Fibroblast of lung (primary cell): ENCODE measurements at regions not wholly inside any gene's neighbourhood (a gene's known extent, or its start where the extent isn't known, plus 50 kb on each side); places are given as distances from the start of the nearest gene placed in this dataset.

Experiments
- DNase-seq, 2 donors: peaks; one replicate each; pipeline versions ENCODE4 v3.0.0 to v3.0.0-alpha.2; 2010; ENCODE audit warnings: low read depth in 2 of 2
- H2AFZ ChIP-seq: 2 replicates; pipeline ENCODE4 v1.5.1; 2012; ENCODE audit warnings: low read length, control low read depth, inconsistent platforms
- H3K27ac ChIP-seq: 2 replicates; pipeline ENCODE4 v1.5.1; 2011; ENCODE audit warnings: low read length, control low read depth; ENCODE audit not compliant: insufficient read depth
- H3K27me3 ChIP-seq: 2 replicates; pipeline ENCODE4 v1.5.1; 2011; ENCODE audit warnings: mild to moderate bottlenecking, low read length; ENCODE audit not compliant: control insufficient read depth, insufficient read depth
- H3K36me3 ChIP-seq: 2 replicates; pipeline ENCODE4 v1.5.1; 2011; ENCODE audit warnings: low read length; ENCODE audit not compliant: control insufficient read depth, insufficient read depth
- H3K4me1 ChIP-seq: 2 replicates; pipeline ENCODE4 v1.5.1; 2011; ENCODE audit warnings: low read length; ENCODE audit not compliant: control insufficient read depth, insufficient read depth; ENCODE audit errors: extremely low read depth
- H3K4me2 ChIP-seq: 2 replicates; pipeline ENCODE4 v1.5.1; 2011; ENCODE audit warnings: low read length, control low read depth; ENCODE audit not compliant: insufficient read depth; ENCODE audit errors: extremely low read depth
- H3K4me3 ChIP-seq, 4 experiments: fragments of 200-600 bp in 1 of 4; sonication (generic) in 1 of 4; replicated peaks in 1 of 4; 2 replicates each; pipeline ENCODE4 v1.5.1; 2011 to 2016; ENCODE audit warnings: low read length in 4 of 4, low read depth in 3 of 4, mild to moderate bottlenecking in 3 of 4, control low read depth in 2 of 4, inconsistent platforms in 1 of 4, mixed read lengths in 1 of 4; ENCODE audit not compliant: insufficient read depth in 1 of 4; ENCODE audit errors: control extremely low read depth in 1 of 4
- H3K79me2 ChIP-seq: 2 replicates; pipeline ENCODE4 v1.5.1; 2012; ENCODE audit warnings: mild to moderate bottlenecking, low read length, inconsistent platforms; ENCODE audit not compliant: control insufficient read depth, insufficient read depth
- H3K9ac ChIP-seq: 2 replicates; pipeline ENCODE4 v1.5.1; 2011; ENCODE audit warnings: mild to moderate bottlenecking, low read length, control low read depth; ENCODE audit not compliant: insufficient read depth
- H3K9me3 ChIP-seq: 2 replicates; pipeline ENCODE4 v1.5.1; 2012; ENCODE audit warnings: low read depth, low read length; ENCODE audit not compliant: control insufficient read depth, insufficient read depth
- H4K20me1 ChIP-seq: 2 replicates; pipeline ENCODE4 v1.5.1; 2011; ENCODE audit warnings: low read length; ENCODE audit not compliant: control insufficient read depth, insufficient read depth; ENCODE audit errors: extremely low read depth
- EZH2 ChIP-seq: IDR thresholded peaks from 2 replicates; pipeline ENCODE4 v1.5.1; 2012; ENCODE audit warnings: low read length, control low read depth, mild to moderate bottlenecking; ENCODE audit errors: missing control alignments
- TF ChIP-seq, protein P1 (sequence below), 2 donors: IDR thresholded peaks in 1 of 2; conservative IDR thresholded peaks in 1 of 2; 1 replicate in 1 of 2; 2 replicates in 1 of 2; pipeline ENCODE4 v1.5.1; 2011 to 2012; ENCODE audit warnings: low read length in 2 of 2, control low read depth in 1 of 2, inconsistent platforms in 1 of 2, low read depth in 1 of 2, mild to moderate bottlenecking in 1 of 2

DNA sequence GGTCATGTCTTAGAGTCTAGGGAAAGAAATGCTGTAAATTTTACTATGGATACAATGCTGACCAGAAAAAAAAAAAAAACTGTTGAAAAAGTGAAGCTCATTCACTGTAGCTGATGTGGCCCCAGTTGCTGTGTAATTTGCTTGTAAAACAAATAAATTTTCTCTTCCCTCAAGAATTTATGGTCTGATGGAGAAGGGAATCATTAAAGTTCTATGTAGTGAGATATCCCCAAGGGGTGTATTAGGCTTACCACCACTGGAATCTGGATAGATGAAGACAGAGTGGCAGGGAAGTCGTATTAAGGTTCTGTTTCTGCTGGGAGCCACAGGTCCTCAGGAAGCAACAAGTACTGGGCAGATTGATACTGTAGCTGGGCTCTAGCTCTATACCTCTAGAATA is 860.0 kb downstream of the LTN1 start:
- no peak for TF ChIP-seq EZH2
- TF ChIP-seq, protein P1, sequence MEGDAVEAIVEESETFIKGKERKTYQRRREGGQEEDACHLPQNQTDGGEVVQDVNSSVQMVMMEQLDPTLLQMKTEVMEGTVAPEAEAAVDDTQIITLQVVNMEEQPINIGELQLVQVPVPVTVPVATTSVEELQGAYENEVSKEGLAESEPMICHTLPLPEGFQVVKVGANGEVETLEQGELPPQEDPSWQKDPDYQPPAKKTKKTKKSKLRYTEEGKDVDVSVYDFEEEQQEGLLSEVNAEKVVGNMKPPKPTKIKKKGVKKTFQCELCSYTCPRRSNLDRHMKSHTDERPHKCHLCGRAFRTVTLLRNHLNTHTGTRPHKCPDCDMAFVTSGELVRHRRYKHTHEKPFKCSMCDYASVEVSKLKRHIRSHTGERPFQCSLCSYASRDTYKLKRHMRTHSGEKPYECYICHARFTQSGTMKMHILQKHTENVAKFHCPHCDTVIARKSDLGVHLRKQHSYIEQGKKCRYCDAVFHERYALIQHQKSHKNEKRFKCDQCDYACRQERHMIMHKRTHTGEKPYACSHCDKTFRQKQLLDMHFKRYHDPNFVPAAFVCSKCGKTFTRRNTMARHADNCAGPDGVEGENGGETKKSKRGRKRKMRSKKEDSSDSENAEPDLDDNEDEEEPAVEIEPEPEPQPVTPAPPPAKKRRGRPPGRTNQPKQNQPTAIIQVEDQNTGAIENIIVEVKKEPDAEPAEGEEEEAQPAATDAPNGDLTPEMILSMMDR (conservative IDR thresholded peaks at IDR 0.05 in 1 of 2, IDR thresholded peaks at IDR 0.05 in 1 of 2; ENCODE audit: low read depth in 1 of 2, low read length in 2 of 2), result no peak
- Histone ChIP-seq H2AFZ (no peak overlapping the region), H3K27me3 (no peaks in the 10 kb centered on the region), H3K4me1 (no peaks in the 10 kb centered on the region), H3K27ac (no peak overlapping the region), H3K9ac (no peak overlapping the region), H3K36me3 (no peaks in the 10 kb centered on the region), H3K4me3 (no peak overlapping the region), H4K20me1 (no peaks in the 10 kb centered on the region), H3K79me2 (no peaks in the 10 kb centered on the region), H3K9me3 (no peaks in the 10 kb centered on the region), H3K4me2 (no peak overlapping the region)
- DNase-seq, result peak in 1 of 2 donors; percentile 16

DNA sequence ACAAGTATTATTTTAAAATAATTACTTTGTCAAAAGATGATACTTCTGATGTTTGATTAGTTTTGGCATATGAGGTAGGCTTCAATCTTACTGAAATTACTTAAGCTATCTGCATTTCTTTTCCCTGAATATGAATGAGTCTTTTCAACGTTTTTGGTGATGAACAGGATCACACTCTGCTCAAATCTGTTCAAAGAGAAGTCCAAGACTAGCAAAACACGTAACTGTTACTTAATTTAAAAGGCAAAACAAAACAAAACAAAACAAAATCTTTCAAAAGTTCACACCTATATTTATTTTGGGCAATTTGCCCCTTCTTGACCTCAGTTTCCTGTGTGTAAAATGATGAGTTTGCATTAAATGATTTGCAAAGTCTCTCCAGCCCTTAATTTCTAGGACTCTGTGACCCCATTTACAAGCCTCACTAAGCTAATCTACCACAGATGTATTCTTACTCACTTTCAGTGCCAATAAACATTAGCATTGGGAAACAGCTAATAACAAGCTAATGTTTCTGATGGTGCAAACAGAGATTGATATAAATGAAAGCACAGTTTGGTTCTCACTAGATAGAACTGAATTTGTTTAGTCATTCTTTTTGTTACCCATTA is 865.4 kb downstream of the LTN1 start:
- Histone ChIP-seq H3K36me3 (no peaks in the 10 kb centered on the region), H3K79me2 (no peaks in the 10 kb centered on the region), H2AFZ (no peak overlapping the region), H3K4me3 (no peak overlapping the region), H3K9me3 (no peaks in the 10 kb centered on the region), H3K4me1 (no peaks in the 10 kb centered on the region), H3K4me2 (no peak overlapping the region), H3K9ac (no peak overlapping the region), H3K27ac (no peak overlapping the region), H3K27me3 (no peaks in the 10 kb centered on the region), H4K20me1 (no peaks in the 10 kb centered on the region)
- peak; percentile 11 to 24 for DNase-seq
- TF ChIP-seq, protein P1 (conservative IDR thresholded peaks at IDR 0.05 in 1 of 2, IDR thresholded peaks at IDR 0.05 in 1 of 2; ENCODE audit: low read depth in 1 of 2, low read length in 2 of 2), result no peak
- TF ChIP-seq EZH2, result no peak

DNA sequence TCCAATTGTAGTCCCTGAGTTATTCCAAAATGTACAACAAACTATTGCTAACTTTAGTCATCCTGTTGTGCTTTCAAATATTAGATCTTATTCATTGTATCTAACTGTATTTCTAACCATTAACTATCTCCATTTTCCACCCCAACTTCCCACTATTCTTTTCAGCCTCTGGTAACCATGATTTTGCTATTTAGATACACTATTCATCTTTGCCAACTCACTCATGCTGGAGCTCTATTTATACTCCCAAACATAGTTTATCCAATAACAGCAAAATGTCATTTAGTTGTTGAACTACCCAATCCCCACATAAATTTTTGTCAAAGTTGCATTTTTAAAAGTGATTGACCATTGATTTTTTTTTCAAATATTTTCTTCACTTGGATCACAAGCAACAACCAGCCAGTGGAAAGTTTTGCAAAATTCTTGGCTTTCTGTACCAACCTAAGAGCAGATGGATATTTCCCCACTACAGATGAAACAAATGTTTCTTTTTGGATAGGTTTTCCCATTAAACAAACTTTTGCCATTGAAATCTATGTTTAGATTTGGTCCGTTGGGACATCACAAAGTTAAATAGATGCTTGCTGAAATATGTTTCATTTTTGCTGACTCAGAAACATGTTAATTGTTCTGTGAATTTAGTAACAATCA is 866.0 kb downstream of the LTN1 start:
- Histone ChIP-seq H4K20me1 (no peaks in the 10 kb centered on the region), H3K79me2 (no peaks in the 10 kb centered on the region), H3K9me3 (no peaks in the 10 kb centered on the region), H3K27ac (no peak overlapping the region), H3K36me3 (no peaks in the 10 kb centered on the region), H3K27me3 (no peaks in the 10 kb centered on the region), H3K9ac (no peak overlapping the region), H2AFZ (no peak overlapping the region), H3K4me2 (no peak overlapping the region), H3K4me1 (no peaks in the 10 kb centered on the region), H3K4me3 (no peak overlapping the region)
- peak in 1 of 2 donors; percentile 52 for DNase-seq
- no peak for TF ChIP-seq EZH2
- TF ChIP-seq, protein P1 (conservative IDR thresholded peaks at IDR 0.05 in 1 of 2, IDR thresholded peaks at IDR 0.05 in 1 of 2; ENCODE audit: low read depth in 1 of 2, low read length in 2 of 2), result no peak
